ENCODE measurements at regions not wholly inside any gene's neighbourhood (a gene's known extent, or its start where the extent isn't known, plus 50 kb on each side); places are given as distances from the start of the nearest gene placed in this dataset.

- DNase-seq: no peak
- Histone ChIP-seq H3K9me3 (ENCODE audit: control insufficient read depth in 2 of 2, low read length in 2 of 2) (no peaks in the 10 kb centered on the region), H3K27ac (ENCODE audit: insufficient read depth, low read length, poor library complexity, severe bottlenecking) (no peak overlapping the region), H3K36me3 (ENCODE audit: control insufficient read depth, insufficient read depth, low read length) (no peaks in the 10 kb centered on the region), H3K4me3 (ENCODE audit: low read depth, low read length) (no peak overlapping the region), H3K27me3 (ENCODE audit: control insufficient read depth, insufficient read depth, low read length) (no peaks in the 10 kb centered on the region), H3K4me1 (ENCODE audit: control insufficient read depth, insufficient read depth, low read length, poor library complexity, severe bottlenecking) (no peaks in the 10 kb centered on the region)
- Mint-ChIP-seq H3K36me3 (no peaks in the 10 kb centered on the region), H3K9me3 (peaks cover 0 to 2% (median 1%) of the 10 kb centered on the region in 7 donors), H3K27me3 (no peaks in the 10 kb centered on the region), H3K27ac (no peak overlapping the region), H3K4me1 (no peaks in the 10 kb centered on the region), H3K4me3 (no peak overlapping the region)
- ATAC-seq (ENCODE audit: low read depth in 2 of 2): no peak
Observed at GRCh38 chr3:88412346-88412745, 262.6 kb downstream of the C3orf38 start.

GRCh38 chr3:88416436-88416835, 266.7 kb downstream of the C3orf38 start:
- no peaks in the 10 kb centered on the region for H3K36me3 ChIP-seq (ENCODE audit: control insufficient read depth, insufficient read depth, low read length)
- ATAC-seq (ENCODE audit: low read depth in 2 of 2): no peak
- H3K4me3 ChIP-seq (ENCODE audit: low read depth, low read length): no peak overlapping the region
- DNase-seq: no peak
- H3K27ac Mint-ChIP-seq: no peak overlapping the region
- H3K9me3 Mint-ChIP-seq: peaks cover 0 to 4% (median 1%) of the 10 kb centered on the region in 7 donors
- H3K4me3 Mint-ChIP-seq: no peak overlapping the region
- no peaks in the 10 kb centered on the region for H3K4me1 ChIP-seq (ENCODE audit: control insufficient read depth, insufficient read depth, low read length, poor library complexity, severe bottlenecking)
- no peaks in the 10 kb centered on the region for H3K27me3 ChIP-seq (ENCODE audit: control insufficient read depth, insufficient read depth, low read length)
- no peaks in the 10 kb centered on the region for H3K9me3 ChIP-seq (ENCODE audit: control insufficient read depth in 2 of 2, low read length in 2 of 2)
- no peaks in the 10 kb centered on the region for H3K36me3 Mint-ChIP-seq
- H3K4me1 Mint-ChIP-seq: no peaks in the 10 kb centered on the region
- H3K27ac ChIP-seq (ENCODE audit: insufficient read depth, low read length, poor library complexity, severe bottlenecking): no peak overlapping the region
- no peaks in the 10 kb centered on the region for H3K27me3 Mint-ChIP-seq

- Mint-ChIP-seq H3K27me3 (no peaks in the 10 kb centered on the region), H3K4me3 (no peak overlapping the region)
Observed at GRCh38 chr3:88418219-88418618, 268.5 kb downstream of the C3orf38 start.

GRCh38 chr3:88433568-88433967, 283.8 kb downstream of the C3orf38 start:
- ATAC-seq (ENCODE audit: low read depth in 2 of 2) (no peak), DNase-seq (no peak)
- Mint-ChIP-seq H3K9me3 (peaks cover 0 to 3% (median 0%) of the 10 kb centered on the region in 7 donors), H3K4me3 (no peak overlapping the region), H3K4me1 (no peaks in the 10 kb centered on the region), H3K27me3 (peaks cover 4% of the 10 kb centered on the region), H3K36me3 (no peaks in the 10 kb centered on the region), H3K27ac (no peak overlapping the region)
- Histone ChIP-seq H3K36me3 (ENCODE audit: control insufficient read depth, insufficient read depth, low read length) (no peaks in the 10 kb centered on the region), H3K27ac (ENCODE audit: insufficient read depth, low read length, poor library complexity, severe bottlenecking) (no peak overlapping the region), H3K4me1 (ENCODE audit: control insufficient read depth, insufficient read depth, low read length, poor library complexity, severe bottlenecking) (no peaks in the 10 kb centered on the region), H3K9me3 (ENCODE audit: control insufficient read depth in 2 of 2, low read length in 2 of 2) (peaks cover 0 to 1% of the 10 kb centered on the region in 2 experiments), H3K27me3 (ENCODE audit: control insufficient read depth, insufficient read depth, low read length) (no peaks in the 10 kb centered on the region), H3K4me3 (ENCODE audit: low read depth, low read length) (no peak overlapping the region)

More at GRCh38 chr3:88418219-88418618, 268.5 kb downstream of the C3orf38 start:
- no peak overlapping the region for H3K27ac Mint-ChIP-seq
- Histone ChIP-seq H3K27me3 (ENCODE audit: control insufficient read depth, insufficient read depth, low read length) (no peaks in the 10 kb centered on the region), H3K4me3 (ENCODE audit: low read depth, low read length) (no peak overlapping the region), H3K9me3 (ENCODE audit: control insufficient read depth in 2 of 2, low read length in 2 of 2) (no peaks in the 10 kb centered on the region), H3K36me3 (ENCODE audit: control insufficient read depth, insufficient read depth, low read length) (no peaks in the 10 kb centered on the region), H3K27ac (ENCODE audit: insufficient read depth, low read length, poor library complexity, severe bottlenecking) (no peak overlapping the region), H3K4me1 (ENCODE audit: control insufficient read depth, insufficient read depth, low read length, poor library complexity, severe bottlenecking) (no peaks in the 10 kb centered on the region)
- ATAC-seq (ENCODE audit: low read depth in 2 of 2) (no peak), DNase-seq (no peak)
- peaks cover 0 to 6% (median 1%) of the 10 kb centered on the region in 7 donors for H3K9me3 Mint-ChIP-seq
- no peaks in the 10 kb centered on the region for H3K4me1 Mint-ChIP-seq
- no peaks in the 10 kb centered on the region for H3K36me3 Mint-ChIP-seq

- no peaks in the 10 kb centered on the region for H3K4me1 ChIP-seq (ENCODE audit: control insufficient read depth, insufficient read depth, low read length, poor library complexity, severe bottlenecking)
- Mint-ChIP-seq H3K27ac (no peak overlapping the region), H3K4me1 (no peaks in the 10 kb centered on the region), H3K36me3 (no peaks in the 10 kb centered on the region), H3K27me3 (peaks cover 4% of the 10 kb centered on the region), H3K9me3 (peaks cover 0 to 5% (median 3%) of the 10 kb centered on the region in 7 donors), H3K4me3 (peak overlapping the region in 1 of 4 donors; percentile 68)
- DNase-seq: no peak
- no peak for ATAC-seq (ENCODE audit: low read depth in 2 of 2)
- H3K9me3 ChIP-seq (ENCODE audit: control insufficient read depth in 2 of 2, low read length in 2 of 2): no peaks in the 10 kb centered on the region
- H3K36me3 ChIP-seq (ENCODE audit: control insufficient read depth, insufficient read depth, low read length): no peaks in the 10 kb centered on the region
- no peaks in the 10 kb centered on the region for H3K27me3 ChIP-seq (ENCODE audit: control insufficient read depth, insufficient read depth, low read length)
- no peak overlapping the region for H3K4me3 ChIP-seq (ENCODE audit: low read depth, low read length)
- no peak overlapping the region for H3K27ac ChIP-seq (ENCODE audit: insufficient read depth, low read length, poor library complexity, severe bottlenecking)
Observed at GRCh38 chr3:88434001-88434400, 284.2 kb downstream of the C3orf38 start.

GRCh38 chr3:88440701-88441100, 290.9 kb downstream of the C3orf38 start:
- H3K4me3 ChIP-seq (ENCODE audit: low read depth, low read length): no peak overlapping the region
- no peak overlapping the region for H3K4me3 Mint-ChIP-seq
- ATAC-seq (ENCODE audit: low read depth in 2 of 2): no peak

GRCh38 chr3:88443066-88443465, 293.3 kb downstream of the C3orf38 start:
- peaks cover 0 to 8% (median 3%) of the 10 kb centered on the region in 7 donors for H3K9me3 Mint-ChIP-seq
- no peak for ATAC-seq (ENCODE audit: low read depth in 2 of 2)
- no peak overlapping the region for H3K27ac ChIP-seq (ENCODE audit: insufficient read depth, low read length, poor library complexity, severe bottlenecking)
- H3K4me1 ChIP-seq (ENCODE audit: control insufficient read depth, insufficient read depth, low read length, poor library complexity, severe bottlenecking): no peaks in the 10 kb centered on the region
- H3K27ac Mint-ChIP-seq: no peak overlapping the region
- DNase-seq: no peak
- no peak overlapping the region for H3K4me3 Mint-ChIP-seq
- H3K4me1 Mint-ChIP-seq: no peaks in the 10 kb centered on the region
- no peaks in the 10 kb centered on the region for H3K36me3 ChIP-seq (ENCODE audit: control insufficient read depth, insufficient read depth, low read length)
- no peaks in the 10 kb centered on the region for H3K9me3 ChIP-seq (ENCODE audit: control insufficient read depth in 2 of 2, low read length in 2 of 2)
- no peaks in the 10 kb centered on the region for H3K27me3 ChIP-seq (ENCODE audit: control insufficient read depth, insufficient read depth, low read length)
- no peak overlapping the region for H3K4me3 ChIP-seq (ENCODE audit: low read depth, low read length)
- H3K36me3 Mint-ChIP-seq: no peaks in the 10 kb centered on the region
- peaks cover 4% of the 10 kb centered on the region for H3K27me3 Mint-ChIP-seq

More at GRCh38 chr3:88440701-88441100, 290.9 kb downstream of the C3orf38 start:
- Histone ChIP-seq H3K4me1 (ENCODE audit: control insufficient read depth, insufficient read depth, low read length, poor library complexity, severe bottlenecking) (no peaks in the 10 kb centered on the region), H3K27ac (ENCODE audit: insufficient read depth, low read length, poor library complexity, severe bottlenecking) (no peak overlapping the region), H3K36me3 (ENCODE audit: control insufficient read depth, insufficient read depth, low read length) (no peaks in the 10 kb centered on the region), H3K9me3 (ENCODE audit: control insufficient read depth in 2 of 2, low read length in 2 of 2) (no peaks in the 10 kb centered on the region), H3K27me3 (ENCODE audit: control insufficient read depth, insufficient read depth, low read length) (no peaks in the 10 kb centered on the region)
- DNase-seq: no peak
- no peaks in the 10 kb centered on the region for H3K4me1 Mint-ChIP-seq
- H3K27ac Mint-ChIP-seq: no peak overlapping the region
- H3K27me3 Mint-ChIP-seq: peaks cover 4% of the 10 kb centered on the region
- no peaks in the 10 kb centered on the region for H3K36me3 Mint-ChIP-seq
- peaks cover 0 to 7% (median 3%) of the 10 kb centered on the region in 7 donors for H3K9me3 Mint-ChIP-seq

GRCh38 chr3:88444251-88444650, 294.5 kb downstream of the C3orf38 start:
- Mint-ChIP-seq H3K9me3 (peaks cover 0 to 5% (median 0%) of the 10 kb centered on the region in 7 donors), H3K27me3 (peaks cover 4% of the 10 kb centered on the region), H3K36me3 (no peaks in the 10 kb centered on the region), H3K27ac (no peak overlapping the region), H3K4me1 (no peaks in the 10 kb centered on the region), H3K4me3 (no peak overlapping the region)
- ATAC-seq (ENCODE audit: low read depth in 2 of 2) (no peak), DNase-seq (no peak)
- no peak overlapping the region for H3K4me3 ChIP-seq (ENCODE audit: low read depth, low read length)
- H3K27ac ChIP-seq (ENCODE audit: insufficient read depth, low read length, poor library complexity, severe bottlenecking): no peak overlapping the region
- H3K36me3 ChIP-seq (ENCODE audit: control insufficient read depth, insufficient read depth, low read length): no peaks in the 10 kb centered on the region
- H3K27me3 ChIP-seq (ENCODE audit: control insufficient read depth, insufficient read depth, low read length): no peaks in the 10 kb centered on the region
- H3K4me1 ChIP-seq (ENCODE audit: control insufficient read depth, insufficient read depth, low read length, poor library complexity, severe bottlenecking): no peaks in the 10 kb centered on the region
- no peaks in the 10 kb centered on the region for H3K9me3 ChIP-seq (ENCODE audit: control insufficient read depth in 2 of 2, low read length in 2 of 2)
